ENCODE measurements at regions not wholly inside any gene's neighbourhood (a gene's known extent, or its start where the extent isn't known, plus 50 kb on each side); places are given as distances from the start of the nearest gene placed in this dataset.

DNA sequence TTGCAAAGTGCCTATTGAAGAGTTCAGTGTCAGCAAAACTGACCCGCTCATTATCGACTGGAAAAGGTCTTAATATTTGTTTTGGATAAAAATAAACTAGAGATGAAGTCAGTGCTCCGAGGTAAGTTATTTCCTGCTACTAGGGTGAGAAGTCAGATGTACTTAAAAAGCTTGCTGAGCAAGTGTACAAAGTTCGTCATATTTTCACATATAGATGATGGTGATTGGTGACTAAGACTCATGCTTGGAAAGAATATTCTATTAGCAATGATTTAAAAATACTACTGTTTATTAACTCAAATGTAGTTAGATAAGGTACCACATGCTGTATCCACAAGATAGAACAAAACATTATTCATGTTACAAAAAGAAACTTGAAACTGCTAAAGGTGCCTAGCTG lies 643.7 kb downstream of the GABRG2 start:
- DNase-seq = no peak
- no peak overlapping the region for H3K4me2 ChIP-seq (ENCODE audit: low read length)
- H3K36me3 ChIP-seq (ENCODE audit: control insufficient read depth in 1 of 2, insufficient read depth in 2 of 2, low read length in 2 of 2) = no peaks in the 10 kb centered on the region
- H3K18ac ChIP-seq (ENCODE audit: low read length) = no peak overlapping the region
- no peaks in the 10 kb centered on the region for H3K27me3 ChIP-seq (ENCODE audit: insufficient read depth, low read length)
- no peak overlapping the region for H3K14ac ChIP-seq (ENCODE audit: low read length)
- no peak overlapping the region for H2BK120ac ChIP-seq (ENCODE audit: insufficient read depth, low read length, poor library complexity)
- no peak overlapping the region for H4K12ac ChIP-seq (ENCODE audit: low read depth, low read length)
- no peak overlapping the region for H2BK5ac ChIP-seq (ENCODE audit: low read depth, low read length, poor library complexity)
- no peak overlapping the region for H2BK12ac ChIP-seq (ENCODE audit: low read length)
- no peak overlapping the region for H2AK5ac ChIP-seq (ENCODE audit: low read length)
- no peak overlapping the region for H3K23ac ChIP-seq (ENCODE audit: low read length)
- H3K4ac ChIP-seq (ENCODE audit: low read depth, low read length) = no peak overlapping the region
- no peaks in the 10 kb centered on the region for H3K4me1 ChIP-seq (ENCODE audit: control insufficient read depth in 1 of 2, insufficient read depth in 2 of 2, low read length in 2 of 2)
- H3K9me3 ChIP-seq (ENCODE audit: insufficient read depth, low read depth, low read length) = no peaks in the 10 kb centered on the region
- H3K4me3 ChIP-seq (ENCODE audit: low read depth, low read length) = no peak overlapping the region
- H3K79me2 ChIP-seq (ENCODE audit: control insufficient read depth, insufficient read depth, low read length, poor library complexity) = no peaks in the 10 kb centered on the region
- no peak overlapping the region for H4K91ac ChIP-seq (ENCODE audit: low read depth, low read length)
- no peak overlapping the region for H3K9ac ChIP-seq (ENCODE audit: low read length)
- no peaks in the 10 kb centered on the region for H3K79me1 ChIP-seq (ENCODE audit: low read length)
- no peak overlapping the region for H4K8ac ChIP-seq (ENCODE audit: low read depth, low read length)
- no peak overlapping the region for H3K27ac ChIP-seq (ENCODE audit: low read depth, low read length)
- no peak overlapping the region for H2AFZ ChIP-seq (ENCODE audit: insufficient read depth, low read length, poor library complexity)
- no CpG with 5 or more reads among the region's 4 CpGs for WGBS (ENCODE audit: extremely low coverage, insufficient coverage, insufficient read length)

GRCh38 chr5:162719720-162720119 lies 652.1 kb downstream of the GABRG2 start:
- Histone ChIP-seq H3K4me3 (ENCODE audit: low read depth, low read length) (no peak overlapping the region), H4K8ac (ENCODE audit: low read depth, low read length) (no peak overlapping the region), H3K27me3 (ENCODE audit: insufficient read depth, low read length) (no peaks in the 10 kb centered on the region), H3K4ac (ENCODE audit: low read depth, low read length) (no peak overlapping the region), H3K9me3 (ENCODE audit: insufficient read depth, low read depth, low read length) (no peaks in the 10 kb centered on the region), H3K23ac (ENCODE audit: low read length) (no peak overlapping the region), H3K36me3 (ENCODE audit: control insufficient read depth in 1 of 2, insufficient read depth in 2 of 2, low read length in 2 of 2) (no peaks in the 10 kb centered on the region), H3K9ac (ENCODE audit: low read length) (no peak overlapping the region), H2AK5ac (ENCODE audit: low read length) (no peak overlapping the region), H2AFZ (ENCODE audit: insufficient read depth, low read length, poor library complexity) (no peak overlapping the region), H3K79me1 (ENCODE audit: low read length) (no peaks in the 10 kb centered on the region), H3K27ac (ENCODE audit: low read depth, low read length) (no peak overlapping the region), H2BK12ac (ENCODE audit: low read length) (no peak overlapping the region), H4K12ac (ENCODE audit: low read depth, low read length) (no peak overlapping the region), H3K79me2 (ENCODE audit: control insufficient read depth, insufficient read depth, low read length, poor library complexity) (no peaks in the 10 kb centered on the region), H3K4me1 (ENCODE audit: control insufficient read depth in 1 of 2, insufficient read depth in 2 of 2, low read length in 2 of 2) (no peaks in the 10 kb centered on the region), H3K14ac (ENCODE audit: low read length) (no peak overlapping the region), H2BK5ac (ENCODE audit: low read depth, low read length, poor library complexity) (no peak overlapping the region), H4K91ac (ENCODE audit: low read depth, low read length) (no peak overlapping the region), H3K18ac (ENCODE audit: low read length) (no peak overlapping the region), H3K4me2 (ENCODE audit: low read length) (no peak overlapping the region), H2BK120ac (ENCODE audit: insufficient read depth, low read length, poor library complexity) (no peak overlapping the region)
- DNase-seq = no peak

DNA sequence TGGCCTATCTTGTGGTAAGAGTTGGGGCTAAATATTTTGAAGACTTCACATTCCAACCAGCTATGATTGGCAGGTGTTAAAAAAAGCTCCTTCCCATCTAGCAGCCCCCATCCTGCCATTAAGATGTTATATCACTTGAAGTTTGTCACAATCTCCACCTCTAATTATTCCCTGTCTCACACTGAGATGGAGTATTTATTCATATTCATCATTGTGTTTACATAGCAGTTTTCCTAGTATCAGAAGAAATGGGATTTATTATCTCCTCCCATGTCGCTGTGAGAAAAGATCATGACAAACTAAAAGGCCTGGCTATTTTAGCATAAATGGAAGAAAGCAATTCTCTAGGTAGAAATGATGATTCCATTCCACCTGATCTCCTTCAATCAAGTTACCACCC lies 653.6 kb downstream of the GABRG2 start:
- H2AFZ ChIP-seq (ENCODE audit: insufficient read depth, low read length, poor library complexity) = no peak overlapping the region
- H3K9me3 ChIP-seq (ENCODE audit: insufficient read depth, low read depth, low read length) = no peaks in the 10 kb centered on the region
- no peak overlapping the region for H4K8ac ChIP-seq (ENCODE audit: low read depth, low read length)
- H2BK5ac ChIP-seq (ENCODE audit: low read depth, low read length, poor library complexity) = no peak overlapping the region
- no CpG with 5 or more reads among the region's 1 CpG for WGBS (ENCODE audit: extremely low coverage, insufficient coverage, insufficient read length)
- no peaks in the 10 kb centered on the region for H3K36me3 ChIP-seq (ENCODE audit: control insufficient read depth in 1 of 2, insufficient read depth in 2 of 2, low read length in 2 of 2)
- no peak overlapping the region for H3K9ac ChIP-seq (ENCODE audit: low read length)
- H4K91ac ChIP-seq (ENCODE audit: low read depth, low read length) = no peak overlapping the region
- H3K27me3 ChIP-seq (ENCODE audit: insufficient read depth, low read length) = no peaks in the 10 kb centered on the region
- H3K79me1 ChIP-seq (ENCODE audit: low read length) = no peaks in the 10 kb centered on the region
- H3K4ac ChIP-seq (ENCODE audit: low read depth, low read length) = no peak overlapping the region
- H3K79me2 ChIP-seq (ENCODE audit: control insufficient read depth, insufficient read depth, low read length, poor library complexity) = no peaks in the 10 kb centered on the region
- H2BK12ac ChIP-seq (ENCODE audit: low read length) = no peak overlapping the region
- no peak overlapping the region for H2AK5ac ChIP-seq (ENCODE audit: low read length)
- no peak overlapping the region for H3K14ac ChIP-seq (ENCODE audit: low read length)
- no peak overlapping the region for H4K12ac ChIP-seq (ENCODE audit: low read depth, low read length)
- H3K18ac ChIP-seq (ENCODE audit: low read length) = no peak overlapping the region
- no peak overlapping the region for H3K4me3 ChIP-seq (ENCODE audit: low read depth, low read length)
- H3K23ac ChIP-seq (ENCODE audit: low read length) = no peak overlapping the region
- H2BK120ac ChIP-seq (ENCODE audit: insufficient read depth, low read length, poor library complexity) = no peak overlapping the region
- no peak overlapping the region for H3K4me2 ChIP-seq (ENCODE audit: low read length)
- no peak for DNase-seq
- H3K4me1 ChIP-seq (ENCODE audit: control insufficient read depth in 1 of 2, insufficient read depth in 2 of 2, low read length in 2 of 2) = no peaks in the 10 kb centered on the region
- no peak overlapping the region for H3K27ac ChIP-seq (ENCODE audit: low read depth, low read length)

DNA sequence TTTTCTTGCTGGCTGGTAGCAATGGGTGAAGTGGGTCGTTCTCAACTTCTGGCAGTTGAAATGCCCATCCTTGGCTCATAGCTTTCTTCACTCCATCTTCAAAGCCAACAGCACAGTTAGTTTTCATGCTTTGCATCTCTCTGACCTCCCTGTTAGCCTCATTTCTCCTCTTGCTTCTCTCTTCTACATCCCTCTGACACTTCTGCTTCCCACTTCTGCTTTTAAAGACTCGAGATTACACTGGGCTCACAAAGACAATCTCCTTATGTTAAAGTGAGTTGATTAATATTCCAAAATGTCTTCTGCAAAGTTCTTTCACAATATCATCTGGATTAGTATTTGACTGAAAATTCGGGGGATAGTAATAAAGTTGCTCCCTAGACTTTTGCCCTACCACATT lies 684.8 kb upstream of the CCNG1 start:
- H2BK12ac ChIP-seq (ENCODE audit: low read length) = no peak overlapping the region
- no peak overlapping the region for H3K18ac ChIP-seq (ENCODE audit: low read length)
- H4K12ac ChIP-seq (ENCODE audit: low read depth, low read length) = no peak overlapping the region
- H3K27ac ChIP-seq (ENCODE audit: low read depth, low read length) = no peak overlapping the region
- H3K4me2 ChIP-seq (ENCODE audit: low read length) = no peak overlapping the region
- H3K14ac ChIP-seq (ENCODE audit: low read length) = no peak overlapping the region
- no peak overlapping the region for H2BK120ac ChIP-seq (ENCODE audit: insufficient read depth, low read length, poor library complexity)
- no peaks in the 10 kb centered on the region for H3K79me2 ChIP-seq (ENCODE audit: control insufficient read depth, insufficient read depth, low read length, poor library complexity)
- H4K91ac ChIP-seq (ENCODE audit: low read depth, low read length) = no peak overlapping the region
- no peaks in the 10 kb centered on the region for H3K4me1 ChIP-seq (ENCODE audit: control insufficient read depth in 1 of 2, insufficient read depth in 2 of 2, low read length in 2 of 2)
- WGBS (ENCODE audit: extremely low coverage, insufficient coverage, insufficient read length) = no CpG with 5 or more reads among the region's 3 CpGs
- no peak for DNase-seq
- no peak overlapping the region for H2BK5ac ChIP-seq (ENCODE audit: low read depth, low read length, poor library complexity)
- H3K4me3 ChIP-seq (ENCODE audit: low read depth, low read length) = no peak overlapping the region
- no peaks in the 10 kb centered on the region for H3K79me1 ChIP-seq (ENCODE audit: low read length)
- H3K4ac ChIP-seq (ENCODE audit: low read depth, low read length) = no peak overlapping the region
- no peaks in the 10 kb centered on the region for H3K9me3 ChIP-seq (ENCODE audit: insufficient read depth, low read depth, low read length)
- H3K23ac ChIP-seq (ENCODE audit: low read length) = no peak overlapping the region
- H2AFZ ChIP-seq (ENCODE audit: insufficient read depth, low read length, poor library complexity) = no peak overlapping the region
- H3K36me3 ChIP-seq (ENCODE audit: control insufficient read depth in 1 of 2, insufficient read depth in 2 of 2, low read length in 2 of 2) = no peaks in the 10 kb centered on the region
- no peak overlapping the region for H2AK5ac ChIP-seq (ENCODE audit: low read length)
- H3K9ac ChIP-seq (ENCODE audit: low read length) = no peak overlapping the region
- no peak overlapping the region for H4K8ac ChIP-seq (ENCODE audit: low read depth, low read length)
- no peaks in the 10 kb centered on the region for H3K27me3 ChIP-seq (ENCODE audit: insufficient read depth, low read length)

GRCh38 chr5:162762119-162762518 lies 675.3 kb upstream of the CCNG1 start:
- Histone ChIP-seq H3K4me1 (ENCODE audit: control insufficient read depth in 1 of 2, insufficient read depth in 2 of 2, low read length in 2 of 2) (no peaks in the 10 kb centered on the region), H2AFZ (ENCODE audit: insufficient read depth, low read length, poor library complexity) (no peak overlapping the region), H3K4me2 (ENCODE audit: low read length) (no peak overlapping the region), H4K8ac (ENCODE audit: low read depth, low read length) (no peak overlapping the region), H3K79me2 (ENCODE audit: control insufficient read depth, insufficient read depth, low read length, poor library complexity) (no peaks in the 10 kb centered on the region), H3K79me1 (ENCODE audit: low read length) (no peaks in the 10 kb centered on the region), H2AK5ac (ENCODE audit: low read length) (no peak overlapping the region), H3K9me3 (ENCODE audit: insufficient read depth, low read depth, low read length) (no peaks in the 10 kb centered on the region), H2BK120ac (ENCODE audit: insufficient read depth, low read length, poor library complexity) (no peak overlapping the region), H3K23ac (ENCODE audit: low read length) (no peak overlapping the region), H3K4ac (ENCODE audit: low read depth, low read length) (no peak overlapping the region), H4K12ac (ENCODE audit: low read depth, low read length) (no peak overlapping the region), H4K91ac (ENCODE audit: low read depth, low read length) (no peak overlapping the region), H3K18ac (ENCODE audit: low read length) (no peak overlapping the region), H3K4me3 (ENCODE audit: low read depth, low read length) (no peak overlapping the region), H3K9ac (ENCODE audit: low read length) (no peak overlapping the region), H2BK12ac (ENCODE audit: low read length) (no peak overlapping the region), H3K27me3 (ENCODE audit: insufficient read depth, low read length) (no peaks in the 10 kb centered on the region), H2BK5ac (ENCODE audit: low read depth, low read length, poor library complexity) (no peak overlapping the region), H3K14ac (ENCODE audit: low read length) (no peak overlapping the region), H3K36me3 (ENCODE audit: control insufficient read depth in 1 of 2, insufficient read depth in 2 of 2, low read length in 2 of 2) (no peaks in the 10 kb centered on the region), H3K27ac (ENCODE audit: low read depth, low read length) (no peak overlapping the region)
- WGBS (ENCODE audit: extremely low coverage, insufficient coverage, insufficient read length) = no CpG with 5 or more reads among the region's 5 CpGs
- DNase-seq = no peak
